OCI-LY1 (cell line): ENCODE measurements at regions not wholly inside any gene's neighbourhood (a gene's known extent, or its start where the extent isn't known, plus 50 kb on each side); places are given as distances from the start of the nearest gene placed in this dataset.

ENCODE experiments used
- H2AFZ ChIP-seq: fragments of 200-600 bp; sonication (generic), shearing (Covaris generic); 2 replicates; pipeline ENCODE4 v1.6.0; 2014; ENCODE audit warnings: antibody characterized with exemption, mild to moderate bottlenecking, low read length
- H3F3A ChIP-seq: fragments of 200-600 bp; sonication (generic), shearing (Covaris generic); 2 replicates; pipeline ENCODE4 v1.6.0; 2014; ENCODE audit warnings: mild to moderate bottlenecking, antibody characterized with exemption, low read length, moderate library complexity; ENCODE audit not compliant: insufficient read depth
- H3K27ac ChIP-seq: fragments of 200-600 bp; sonication (generic); 2 replicates; pipeline ENCODE4 v1.5.1; 2014; ENCODE audit warnings: low read length, mixed run types, mild to moderate bottlenecking, low read depth; ENCODE audit not compliant: poor library complexity, severe bottlenecking
- H3K27me3 ChIP-seq: fragments of 200-600 bp; sonication (generic); 2 replicates; pipeline ENCODE4 v1.6.0; 2014; ENCODE audit warnings: antibody characterized with exemption, mild to moderate bottlenecking, low read length, moderate library complexity; ENCODE audit not compliant: insufficient read depth
- H3K36me3 ChIP-seq: fragments of 200-600 bp; sonication (generic); 2 replicates; pipeline ENCODE4 v1.6.1; 2014; ENCODE audit warnings: mild to moderate bottlenecking, antibody characterized with exemption, low read length, moderate library complexity, mixed read lengths; ENCODE audit not compliant: insufficient read depth
- H3K4me1 ChIP-seq: fragments of 200-600 bp; sonication (generic); 2 replicates; pipeline ENCODE4 v1.5.1; 2014; ENCODE audit warnings: mild to moderate bottlenecking, low read length, moderate library complexity; ENCODE audit not compliant: insufficient read depth, severe bottlenecking
- H3K4me2 ChIP-seq: fragments of 200-600 bp; sonication (generic), shearing (Covaris generic); 2 replicates; pipeline ENCODE4 v1.6.1; 2014; ENCODE audit warnings: low read length
- H3K4me3 ChIP-seq: fragments of 200-600 bp; sonication (generic); 2 replicates; pipeline ENCODE4 v1.5.1; 2014; ENCODE audit warnings: low read length, low read depth, mild to moderate bottlenecking, mixed read lengths; ENCODE audit not compliant: poor library complexity, severe bottlenecking
- H3K79me2 ChIP-seq: fragments of 200-600 bp; shearing (Covaris generic); 2 replicates; pipeline ENCODE4 v1.6.1; 2016; ENCODE audit warnings: mixed run types, low read length, mixed read lengths; ENCODE audit not compliant: insufficient read depth
- H3K9ac ChIP-seq: fragments of 200-600 bp; sonication (generic), shearing (Covaris generic); 2 replicates; pipeline ENCODE4 v1.6.1; 2014; ENCODE audit warnings: mild to moderate bottlenecking, low read length, mixed read lengths
- H3K9me2 ChIP-seq: fragments of 200-600 bp; sonication (generic), shearing (Covaris generic); 2 replicates; pipeline ENCODE4 v1.6.1; 2014; ENCODE audit warnings: low read depth, mild to moderate bottlenecking, low read length, mixed read lengths
- H3K9me3 ChIP-seq: fragments of 200-600 bp; shearing (Covaris generic); 2 replicates; pipeline ENCODE4 v1.6.1; 2014; ENCODE audit warnings: low read length, mixed read lengths
- H4K20me1 ChIP-seq: fragments of 200-600 bp; sonication (generic), shearing (Covaris generic); 2 replicates; pipeline ENCODE4 v1.6.0; 2016; ENCODE audit warnings: mild to moderate bottlenecking, low read length; ENCODE audit not compliant: insufficient read depth
- EZH2 ChIP-seq: fragments of 200-600 bp; sonication (generic), shearing (Covaris generic); IDR thresholded peaks from 2 replicates; pipeline ENCODE4 v1.8.0; 2017; ENCODE audit warnings: borderline replicate concordance, mixed run types, mild to moderate bottlenecking, antibody characterized with exemption, low read length, moderate library complexity, mixed read lengths
- TF ChIP-seq, protein P1 (sequence below): fragments of 200-600 bp; sonication (generic), shearing (Covaris generic); IDR thresholded peaks from 2 replicates; pipeline ENCODE4 v1.5.1; 2017; ENCODE audit warnings: mild to moderate bottlenecking, antibody characterized with exemption, low read length, moderate library complexity, mixed read lengths

- Histone ChIP-seq H3K9me3 (no peaks in the 10 kb centered on the region), H2AFZ (no peak overlapping the region), H3F3A (no peaks in the 10 kb centered on the region), H3K27me3 (no peaks in the 10 kb centered on the region), H3K4me1 (no peaks in the 10 kb centered on the region), H3K9me2 (no peaks in the 10 kb centered on the region), H3K36me3 (no peaks in the 10 kb centered on the region), H3K27ac (no peak overlapping the region), H3K79me2 (no peaks in the 10 kb centered on the region), H3K9ac (no peak overlapping the region), H3K4me2 (no peak overlapping the region), H3K4me3 (no peak overlapping the region), H4K20me1 (no peaks in the 10 kb centered on the region)
- TF ChIP-seq EZH2, result no peak
- TF ChIP-seq, protein P1, sequence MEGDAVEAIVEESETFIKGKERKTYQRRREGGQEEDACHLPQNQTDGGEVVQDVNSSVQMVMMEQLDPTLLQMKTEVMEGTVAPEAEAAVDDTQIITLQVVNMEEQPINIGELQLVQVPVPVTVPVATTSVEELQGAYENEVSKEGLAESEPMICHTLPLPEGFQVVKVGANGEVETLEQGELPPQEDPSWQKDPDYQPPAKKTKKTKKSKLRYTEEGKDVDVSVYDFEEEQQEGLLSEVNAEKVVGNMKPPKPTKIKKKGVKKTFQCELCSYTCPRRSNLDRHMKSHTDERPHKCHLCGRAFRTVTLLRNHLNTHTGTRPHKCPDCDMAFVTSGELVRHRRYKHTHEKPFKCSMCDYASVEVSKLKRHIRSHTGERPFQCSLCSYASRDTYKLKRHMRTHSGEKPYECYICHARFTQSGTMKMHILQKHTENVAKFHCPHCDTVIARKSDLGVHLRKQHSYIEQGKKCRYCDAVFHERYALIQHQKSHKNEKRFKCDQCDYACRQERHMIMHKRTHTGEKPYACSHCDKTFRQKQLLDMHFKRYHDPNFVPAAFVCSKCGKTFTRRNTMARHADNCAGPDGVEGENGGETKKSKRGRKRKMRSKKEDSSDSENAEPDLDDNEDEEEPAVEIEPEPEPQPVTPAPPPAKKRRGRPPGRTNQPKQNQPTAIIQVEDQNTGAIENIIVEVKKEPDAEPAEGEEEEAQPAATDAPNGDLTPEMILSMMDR, result no peak
Observed at GRCh38 chr3:125662675-125663074, 67.4 kb upstream of the OSBPL11 start.

DNA sequence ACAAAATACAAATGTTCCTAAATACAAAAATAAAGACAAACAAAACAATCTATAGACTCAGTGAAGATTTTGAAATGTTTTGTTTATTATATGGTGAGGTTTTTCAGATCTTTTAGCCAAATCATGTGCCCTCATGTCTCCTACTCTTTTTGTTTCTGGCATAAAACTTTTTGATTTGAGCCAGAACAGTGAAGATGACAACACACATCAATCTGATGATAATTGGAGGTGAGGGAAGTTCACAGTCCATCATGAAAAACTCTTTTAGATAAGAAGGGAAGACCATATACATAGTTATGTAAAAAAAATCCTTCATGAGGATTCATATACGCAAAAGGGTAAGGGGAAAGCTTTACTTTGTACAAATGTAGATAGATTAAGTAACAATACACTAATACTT is 75.1 kb upstream of the OSBPL11 start:
- no peaks in the 10 kb centered on the region for H3K9me3 ChIP-seq
- H3K4me3 ChIP-seq, result no peak overlapping the region
- no peaks in the 10 kb centered on the region for H3K27me3 ChIP-seq
- no peaks in the 10 kb centered on the region for H3K9me2 ChIP-seq
- H3K4me2 ChIP-seq, result no peak overlapping the region
- no peaks in the 10 kb centered on the region for H3K4me1 ChIP-seq
- H3K27ac ChIP-seq, result no peak overlapping the region
- H2AFZ ChIP-seq, result no peak overlapping the region
- no peak overlapping the region for H3K9ac ChIP-seq
- no peak for TF ChIP-seq EZH2
- TF ChIP-seq, protein P1, result no peak
- H3K79me2 ChIP-seq, result no peaks in the 10 kb centered on the region
- H4K20me1 ChIP-seq, result no peaks in the 10 kb centered on the region
- H3K36me3 ChIP-seq, result no peaks in the 10 kb centered on the region
- H3F3A ChIP-seq, result no peaks in the 10 kb centered on the region

DNA sequence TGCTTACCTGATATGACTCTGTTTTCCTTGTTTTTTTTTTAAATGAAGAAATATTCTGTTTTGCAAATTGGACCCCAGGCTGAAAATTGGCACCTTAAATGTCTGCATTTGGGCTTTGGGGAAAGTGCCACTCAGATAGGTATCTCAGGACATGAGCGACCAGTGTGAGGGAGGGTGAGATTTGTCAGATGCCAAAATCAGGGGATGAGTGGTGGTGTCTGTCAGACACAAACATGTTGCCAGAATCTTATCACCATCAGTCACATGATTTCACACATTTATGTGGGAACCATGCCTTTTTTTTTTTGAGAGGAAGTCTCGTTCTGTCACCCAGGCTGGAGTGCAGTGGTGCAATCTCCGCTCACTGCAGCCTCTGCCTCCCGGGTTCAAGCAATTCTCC is 75.6 kb upstream of the OSBPL11 start:
- H3K9me3 ChIP-seq, result no peaks in the 10 kb centered on the region
- no peaks in the 10 kb centered on the region for H3K27me3 ChIP-seq
- H2AFZ ChIP-seq, result no peak overlapping the region
- no peaks in the 10 kb centered on the region for H3K79me2 ChIP-seq
- no peak overlapping the region for H3K4me2 ChIP-seq
- no peak overlapping the region for H3K27ac ChIP-seq
- no peak overlapping the region for H3K4me3 ChIP-seq
- no peak overlapping the region for H3K9ac ChIP-seq
- TF ChIP-seq EZH2, result no peak
- TF ChIP-seq, protein P1, result no peak
- no peaks in the 10 kb centered on the region for H3K9me2 ChIP-seq
- no peaks in the 10 kb centered on the region for H3K36me3 ChIP-seq
- no peaks in the 10 kb centered on the region for H4K20me1 ChIP-seq
- no peaks in the 10 kb centered on the region for H3F3A ChIP-seq
- no peaks in the 10 kb centered on the region for H3K4me1 ChIP-seq
